GM12892 (cell line): ENCODE measurements at regions not wholly inside any gene's neighbourhood (a gene's known extent, or its start where the extent isn't known, plus 50 kb on each side); places are given as distances from the start of the nearest gene placed in this dataset.

Experiments
- POLR2A ChIP-seq: IDR thresholded peaks from 2 replicates; pipeline ENCODE4 v1.6.1; 2011; ENCODE audit warnings: low read depth, low read length, control low read depth
- POLR2AphosphoS5 ChIP-seq: IDR thresholded peaks from 2 replicates; pipeline ENCODE4 v1.6.1; 2011; ENCODE audit warnings: low read depth, low read length, control low read depth
- TAF1 ChIP-seq: IDR thresholded peaks from 2 replicates; pipeline ENCODE4 v1.6.1; 2011; ENCODE audit warnings: low read depth, mild to moderate bottlenecking, control low read depth, low read length, borderline replicate concordance

DNA sequence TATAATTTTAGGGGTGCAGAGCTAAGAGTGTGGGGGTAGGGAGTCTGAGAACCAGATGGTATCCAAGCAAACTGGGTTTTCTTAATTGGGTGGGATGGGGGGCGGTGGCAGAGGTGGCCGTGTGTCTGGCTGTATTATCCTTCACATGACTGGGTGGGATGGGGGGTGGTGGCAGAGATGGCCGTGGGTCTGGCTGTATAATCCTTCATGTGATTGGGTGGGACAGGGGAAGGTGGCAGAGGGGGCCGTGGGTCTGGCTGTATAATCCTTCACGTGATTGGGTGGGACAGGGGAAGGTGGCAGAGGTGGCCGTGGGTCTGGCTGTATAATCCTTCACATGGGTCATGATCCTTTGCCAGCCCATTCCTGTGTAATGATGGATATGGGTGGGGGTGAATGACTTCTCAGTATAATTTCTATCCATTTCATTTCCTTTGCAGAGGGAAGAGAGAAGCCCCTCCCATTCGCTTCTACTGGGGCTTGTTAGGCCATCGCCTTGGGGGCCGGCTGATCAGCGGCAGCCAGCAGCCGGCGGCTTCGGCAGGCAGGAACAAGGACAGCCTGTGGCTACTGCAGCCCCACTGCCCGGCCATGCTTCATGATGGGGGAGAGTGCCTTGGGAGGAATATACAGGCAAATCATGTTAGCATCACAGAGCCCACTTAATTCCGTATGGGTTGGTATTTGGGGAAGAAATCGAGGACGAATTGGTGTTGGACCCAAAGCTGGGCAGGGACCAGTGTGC lies 179.6 kb upstream of the MKI67 start:
- no peak for TF ChIP-seq POLR2A
- no peak for TF ChIP-seq TAF1
- TF ChIP-seq POLR2AphosphoS5, result no peak
